ENCODE measurements at regions not wholly inside any gene's neighbourhood (a gene's known extent, or its start where the extent isn't known, plus 50 kb on each side); places are given as distances from the start of the nearest gene placed in this dataset.

DNA sequence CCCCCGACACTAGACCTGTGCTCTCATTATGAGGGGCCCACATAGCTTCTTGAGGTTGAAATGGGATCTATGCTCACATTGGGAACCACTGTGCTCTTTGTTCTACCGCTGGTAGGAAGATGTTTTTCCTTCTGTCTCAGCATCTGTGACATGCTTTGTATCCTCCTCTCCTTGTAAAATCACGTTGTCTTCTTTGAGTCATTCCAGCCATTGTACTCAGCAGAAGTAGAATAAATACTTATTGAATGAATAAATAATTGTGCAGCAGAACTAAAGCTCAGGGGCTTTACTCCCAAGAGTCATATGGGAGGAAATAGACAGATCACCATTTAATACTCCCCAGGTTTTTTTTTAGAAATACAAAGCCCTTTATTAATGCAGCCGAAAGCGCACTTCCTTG, 66.3 kb upstream of the EDEM3 start:
- ChIA-PET CTCF (interaction anchor here (1.4 kb wide), 1 partner anchor 161 kb away, joined by 4 read pairs; no protein-coding TSS in a partner anchor), POLR2A (no interaction called here)
- Mint-ChIP-seq H3K36me3 (peaks cover 21% of the 10 kb centered on the region), H3K9me3 (peaks cover 18% of the 10 kb centered on the region), H3K4me3 (no peak overlapping the region), H3K27me3 (ENCODE audit: low read depth) (no peaks in the 10 kb centered on the region), H3K4me1 (no peaks in the 10 kb centered on the region), H3K27ac (no peak overlapping the region)
- TF ChIP-seq STAT6 (CRISPR knock-in tag; conservative IDR thresholded peaks at IDR 0.05; ENCODE audit: low read depth) (no peak), SMAD3 (CRISPR knock-in tag; IDR thresholded peaks at IDR 0.05; ENCODE audit: borderline replicate concordance) (no peak), CBFB (CRISPR knock-in tag; IDR thresholded peaks at IDR 0.05; ENCODE audit: low read depth) (no peak), ZNF121 (CRISPR knock-in tag; IDR thresholded peaks at IDR 0.05) (no peak), E2F1 (CRISPR knock-in tag; IDR thresholded peaks at IDR 0.05) (no peak), ZNF317 (CRISPR knock-in tag; IDR thresholded peaks at IDR 0.05; ENCODE audit: borderline replicate concordance, low read depth) (no peak), RELA (CRISPR knock-in tag; IDR thresholded peaks at IDR 0.05; ENCODE audit: borderline replicate concordance) (no peak)
- no peak for DNase-seq (ENCODE audit: low spot score)
- no peak for ATAC-seq

DNA sequence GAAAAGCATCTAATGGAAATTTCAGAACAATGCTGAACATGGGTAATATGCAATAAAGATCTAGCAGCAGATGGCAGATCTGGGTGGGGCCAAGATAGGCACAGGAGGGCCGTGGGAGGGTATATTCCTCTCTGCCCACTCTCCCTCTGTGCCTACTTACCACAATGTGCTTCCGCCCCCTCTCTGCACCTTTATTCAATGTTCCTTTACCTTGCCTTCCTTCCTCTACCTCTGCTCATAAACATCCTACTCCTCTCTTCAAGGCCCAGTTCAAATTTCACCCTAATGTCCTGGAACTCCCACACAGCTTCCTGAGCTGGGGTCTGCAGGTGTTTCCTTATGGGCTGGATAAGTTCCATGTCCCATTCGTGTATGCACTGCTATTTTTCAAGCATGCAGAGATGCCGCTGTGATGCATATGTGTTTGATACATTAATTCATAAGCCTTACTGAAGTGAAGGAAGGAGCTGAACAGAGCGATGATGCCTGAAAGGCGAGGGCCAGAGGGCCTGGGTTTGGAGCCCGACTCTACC, 65.6 kb upstream of the EDEM3 start:
- ATAC-seq = no peak
- no peak overlapping the region for H3K4me3 Mint-ChIP-seq
- no peaks in the 10 kb centered on the region for H3K27me3 Mint-ChIP-seq (ENCODE audit: low read depth)
- H3K36me3 Mint-ChIP-seq = peaks cover 25% of the 10 kb centered on the region
- H3K4me1 Mint-ChIP-seq = no peaks in the 10 kb centered on the region
- no peak for DNase-seq (ENCODE audit: low spot score)
- H3K27ac Mint-ChIP-seq = no peak overlapping the region
- ChIA-PET POLR2A (no interaction called here), CTCF (interaction anchor here (1.4 kb wide), 1 partner anchor 162 kb away, joined by 4 read pairs; no protein-coding TSS in a partner anchor)
- H3K9me3 Mint-ChIP-seq = peaks cover 24% of the 10 kb centered on the region
- no peak for TF ChIP-seq TEAD4 (CRISPR knock-in tag; IDR thresholded peaks at IDR 0.05)
- TF ChIP-seq, protein P1, sequence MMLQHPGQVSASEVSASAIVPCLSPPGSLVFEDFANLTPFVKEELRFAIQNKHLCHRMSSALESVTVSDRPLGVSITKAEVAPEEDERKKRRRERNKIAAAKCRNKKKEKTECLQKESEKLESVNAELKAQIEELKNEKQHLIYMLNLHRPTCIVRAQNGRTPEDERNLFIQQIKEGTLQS (CRISPR knock-in tag; conservative IDR thresholded peaks at IDR 0.05) = no peak
- no peak for TF ChIP-seq GTF2I (CRISPR knock-in tag; conservative IDR thresholded peaks at IDR 0.05)
- no peak for TF ChIP-seq ZNF121 (CRISPR knock-in tag; IDR thresholded peaks at IDR 0.05)
- TF ChIP-seq ARID4B (CRISPR knock-in tag; IDR thresholded peaks at IDR 0.05; ENCODE audit: borderline replicate concordance) = no peak
- no peak for TF ChIP-seq MXD4 (CRISPR knock-in tag; IDR thresholded peaks at IDR 0.05; ENCODE audit: borderline replicate concordance)
- no peak for TF ChIP-seq FOXP1 (CRISPR knock-in tag; IDR thresholded peaks at IDR 0.05; ENCODE audit: borderline replicate concordance)

GRCh38 chr1:184818646-184819045, 64.0 kb upstream of the EDEM3 start:
- ChIA-PET POLR2A (no interaction called here), CTCF (no interaction called here)
- Mint-ChIP-seq H3K36me3 (peaks cover 38% of the 10 kb centered on the region), H3K9me3 (peaks cover 37% of the 10 kb centered on the region), H3K27ac (no peak overlapping the region), H3K27me3 (ENCODE audit: low read depth) (no peaks in the 10 kb centered on the region), H3K4me1 (no peaks in the 10 kb centered on the region), H3K4me3 (no peak overlapping the region)
- ATAC-seq = no peak
- no peak for DNase-seq (ENCODE audit: low spot score)
- TF ChIP-seq FOXJ3 (CRISPR knock-in tag; IDR thresholded peaks at IDR 0.05; ENCODE audit: borderline replicate concordance) = no peak
- TF ChIP-seq, protein P2, sequence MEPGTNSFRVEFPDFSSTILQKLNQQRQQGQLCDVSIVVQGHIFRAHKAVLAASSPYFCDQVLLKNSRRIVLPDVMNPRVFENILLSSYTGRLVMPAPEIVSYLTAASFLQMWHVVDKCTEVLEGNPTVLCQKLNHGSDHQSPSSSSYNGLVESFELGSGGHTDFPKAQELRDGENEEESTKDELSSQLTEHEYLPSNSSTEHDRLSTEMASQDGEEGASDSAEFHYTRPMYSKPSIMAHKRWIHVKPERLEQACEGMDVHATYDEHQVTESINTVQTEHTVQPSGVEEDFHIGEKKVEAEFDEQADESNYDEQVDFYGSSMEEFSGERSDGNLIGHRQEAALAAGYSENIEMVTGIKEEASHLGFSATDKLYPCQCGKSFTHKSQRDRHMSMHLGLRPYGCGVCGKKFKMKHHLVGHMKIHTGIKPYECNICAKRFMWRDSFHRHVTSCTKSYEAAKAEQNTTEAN (CRISPR knock-in tag; IDR thresholded peaks at IDR 0.05) = no peak
- no peak for TF ChIP-seq IRF2 (CRISPR knock-in tag; IDR thresholded peaks at IDR 0.05; ENCODE audit: borderline replicate concordance, low read depth)
- no peak for TF ChIP-seq ESRRA (CRISPR knock-in tag; IDR thresholded peaks at IDR 0.05; ENCODE audit: borderline replicate concordance)
- TF ChIP-seq TP53 (CRISPR knock-in tag; IDR thresholded peaks at IDR 0.05) = no peak
- TF ChIP-seq, protein P3, sequence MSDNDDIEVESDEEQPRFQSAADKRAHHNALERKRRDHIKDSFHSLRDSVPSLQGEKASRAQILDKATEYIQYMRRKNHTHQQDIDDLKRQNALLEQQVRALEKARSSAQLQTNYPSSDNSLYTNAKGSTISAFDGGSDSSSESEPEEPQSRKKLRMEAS (CRISPR knock-in tag; IDR thresholded peaks at IDR 0.05) = no peak
- TF ChIP-seq SP1 (CRISPR knock-in tag; conservative IDR thresholded peaks at IDR 0.05) = no peak
- no peak for TF ChIP-seq ZNF423 (CRISPR knock-in tag; IDR thresholded peaks at IDR 0.05)

All from WTC11 (cell line).